H1 (cell line): ENCODE measurements at regions not wholly inside any gene's neighbourhood (a gene's known extent, or its start where the extent isn't known, plus 50 kb on each side); places are given as distances from the start of the nearest gene placed in this dataset.

Experiments used
- CTCF ChIA-PET: fragments of 300-600 bp; sonication (Branson Sonifier 250); formaldehyde crosslinking; loops from one replicate; lab custom pipeline; 2021; ENCODE audit not compliant: partially characterized antibody; lab: Charles Lee
- POLR2A ChIA-PET: fragments of 300-600 bp; sonication (Branson Sonifier 250); formaldehyde crosslinking; loops from one replicate; lab custom pipeline; 2021; ENCODE audit warnings: inconsistent platforms; ENCODE audit not compliant: partially characterized antibody; lab: Charles Lee
- DNase-seq, 2 experiments: peaks; one replicate each; pipeline versions ENCODE4 v3.0.0 to v3.0.0-alpha.2; 2010 to 2022; ENCODE audit warnings: low spot score in 2 of 2, low read depth in 1 of 2, mixed read lengths in 1 of 2
- FAIRE-seq: peaks from 2 replicates; lab custom pipeline; 2011; peaks lifted over from hg19 to GRCh38; lab: Jason Lieb, UNC
- H2AFZ ChIP-seq: 2 replicates; pipeline ENCODE4 v1.8.1; 2012; ENCODE audit warnings: low read length, inconsistent platforms
- H2AK5ac ChIP-seq: 2 replicates; pipeline ENCODE4 v1.6.1; 2013; ENCODE audit warnings: low read depth, low read length
- H2BK120ac ChIP-seq: replicated peaks from 2 replicates; pipeline ENCODE3; 2013; ENCODE audit warnings: low read depth, low read length, inconsistent platforms
- H2BK12ac ChIP-seq: 2 replicates; pipeline ENCODE4 v1.6.1; 2013; ENCODE audit warnings: low read depth, low read length
- H2BK15ac ChIP-seq: 2 replicates; pipeline ENCODE4 v1.6.1; 2013; ENCODE audit warnings: low read length
- H2BK20ac ChIP-seq: 2 replicates; pipeline ENCODE4 v1.6.1; 2013; ENCODE audit warnings: low read length
- H2BK5ac ChIP-seq: 2 replicates; pipeline ENCODE4 v1.6.1; 2013; ENCODE audit warnings: low read depth, low read length
- H3K14ac ChIP-seq: 2 replicates; pipeline ENCODE4 v1.6.1; 2013; ENCODE audit warnings: inconsistent platforms; ENCODE audit not compliant: insufficient read length
- H3K18ac ChIP-seq: 2 replicates; pipeline ENCODE4 v1.6.1; 2013; ENCODE audit warnings: low read length; ENCODE audit errors: extremely low read depth
- H3K23ac ChIP-seq: 2 replicates; pipeline ENCODE4 v1.6.1; 2013; ENCODE audit warnings: inconsistent platforms; ENCODE audit not compliant: insufficient read length
- H3K23me2 ChIP-seq: 2 replicates; pipeline ENCODE4 v1.6.1; 2013; ENCODE audit warnings: low read depth, low read length
- H3K27ac ChIP-seq: 2 replicates; pipeline ENCODE4 v1.6.1; 2011; ENCODE audit warnings: low read depth, low read length, inconsistent platforms
- H3K27me3 ChIP-seq, 4 experiments: replicated peaks in 1 of 4; 1 replicate in 1 of 4; 2 replicates in 3 of 4; pipeline versions ENCODE4 v1.6.1 to v1.8.1; 2011 to 2013; ENCODE audit warnings: low read length in 3 of 4, mild to moderate bottlenecking in 3 of 4, inconsistent platforms in 2 of 4, mixed read lengths in 2 of 4, moderate library complexity in 1 of 4; ENCODE audit not compliant: control insufficient read depth in 3 of 4, insufficient read depth in 3 of 4; ENCODE audit errors: extremely low read depth in 1 of 4
- H3K36me3 ChIP-seq, 4 experiments: 2 replicates each; pipeline versions ENCODE4 v1.6.1 to v1.8.1; 2011 to 2013; ENCODE audit warnings: mild to moderate bottlenecking in 4 of 4, low read length in 3 of 4, moderate library complexity in 2 of 4, control low read depth in 1 of 4, inconsistent platforms in 1 of 4; ENCODE audit not compliant: insufficient read depth in 4 of 4, control insufficient read depth in 2 of 4
- H3K4ac ChIP-seq: replicated peaks from 2 replicates; pipeline ENCODE3; 2013; ENCODE audit warnings: low read length, low read depth, mixed read lengths, inconsistent platforms; ENCODE audit not compliant: insufficient read length
- H3K4me1 ChIP-seq, 4 experiments: replicated peaks in 1 of 4; 1 replicate in 1 of 4; 2 replicates in 3 of 4; pipeline versions ENCODE4 v1.6.1 to v1.8.1; 2011 to 2013; ENCODE audit warnings: low read length in 3 of 4, inconsistent platforms in 2 of 4, mixed read lengths in 1 of 4; ENCODE audit not compliant: insufficient read depth in 4 of 4, control insufficient read depth in 3 of 4
- H3K4me2 ChIP-seq, 2 experiments: 2 replicates each; pipeline versions ENCODE4 v1.6.1 to v1.8.1; 2011 to 2013; ENCODE audit warnings: low read depth in 2 of 2, low read length in 2 of 2, control low read depth in 1 of 2, inconsistent platforms in 1 of 2, mild to moderate bottlenecking in 1 of 2; ENCODE audit not compliant: insufficient read depth in 1 of 2
- H3K4me3 ChIP-seq, 4 experiments: fragments of 200-600, 300-600 bp in 1 of 4; sonication (generic), shearing (Covaris generic), sonication (Bioruptor Twin) in 1 of 4; 2 replicates each; pipeline versions ENCODE4 v1.5.1 to v1.8.1; 2011 to 2016; ENCODE audit warnings: low read length in 4 of 4, low read depth in 3 of 4, control low read depth in 2 of 4, inconsistent platforms in 2 of 4, mild to moderate bottlenecking in 2 of 4, mixed read lengths in 1 of 4, moderate library complexity in 1 of 4; ENCODE audit not compliant: insufficient read depth in 2 of 4; ENCODE audit errors: extremely low read depth in 1 of 4
- H3K56ac ChIP-seq: replicated peaks from 2 replicates; pipeline ENCODE3; 2013; ENCODE audit warnings: low read depth, mild to moderate bottlenecking, mixed read lengths, low read length, inconsistent platforms; ENCODE audit not compliant: insufficient read length
- H3K79me1 ChIP-seq: 2 replicates; pipeline ENCODE4 v1.6.1; 2013; ENCODE audit warnings: low read depth, low read length, control low read depth
- H3K79me2 ChIP-seq, 2 experiments: 2 replicates each; pipeline versions ENCODE4 v1.6.1 to v1.8.1; 2012 to 2013; ENCODE audit warnings: low read length in 2 of 2, mild to moderate bottlenecking in 2 of 2, inconsistent platforms in 1 of 2; ENCODE audit not compliant: insufficient read depth in 2 of 2, control insufficient read depth in 1 of 2
- H3K9ac ChIP-seq, 4 experiments: replicated peaks in 1 of 4; 1 replicate in 1 of 4; 2 replicates in 3 of 4; pipeline versions ENCODE4 v1.6.1 to v1.8.1; 2011 to 2013; ENCODE audit warnings: low read depth in 3 of 4, low read length in 3 of 4, control low read depth in 2 of 4, mild to moderate bottlenecking in 2 of 4, moderate library complexity in 2 of 4, inconsistent platforms in 1 of 4; ENCODE audit errors: extremely low read depth in 1 of 4
- H3K9me3 ChIP-seq, 2 experiments: 2 replicates each; pipeline versions ENCODE4 v1.6.1 to v1.8.1; 2012 to 2013; ENCODE audit warnings: mild to moderate bottlenecking in 2 of 2, moderate library complexity in 2 of 2, control low read depth in 1 of 2, inconsistent platforms in 1 of 2, low read depth in 1 of 2, low read length in 1 of 2, mixed read lengths in 1 of 2; ENCODE audit not compliant: insufficient read depth in 2 of 2
- H4K20me1 ChIP-seq, 2 experiments: replicated peaks in 1 of 2; 2 replicates each; pipeline versions ENCODE3 to v1.8.1; 2011 to 2013; ENCODE audit warnings: inconsistent platforms in 2 of 2, low read length in 2 of 2, mild to moderate bottlenecking in 1 of 2; ENCODE audit not compliant: insufficient read depth in 2 of 2, control insufficient read depth in 1 of 2
- H4K5ac ChIP-seq: 2 replicates; pipeline ENCODE4 v1.6.1; 2013; ENCODE audit warnings: low read length, low read depth, mixed read lengths, inconsistent platforms; ENCODE audit not compliant: insufficient read length
- H4K8ac ChIP-seq: 2 replicates; pipeline ENCODE4 v1.8.0; 2013; ENCODE audit warnings: mild to moderate bottlenecking, moderate library complexity, low read length, inconsistent platforms; ENCODE audit not compliant: insufficient read depth; ENCODE audit errors: extremely low read depth
- H4K91ac ChIP-seq: replicated peaks from 2 replicates; pipeline ENCODE3; 2013; ENCODE audit warnings: low read length, mixed read lengths, inconsistent platforms; ENCODE audit not compliant: insufficient read length
- ATF2 ChIP-seq: IDR thresholded peaks from 2 replicates; pipeline ENCODE4 v1.6.1; 2012; ENCODE audit warnings: low read length, inconsistent platforms
- ATF3 ChIP-seq: IDR thresholded peaks from 2 replicates; pipeline ENCODE4 v1.6.1; 2011; ENCODE audit warnings: low read depth, mild to moderate bottlenecking, low read length; ENCODE audit not compliant: insufficient read depth
- CBX5 ChIP-seq: fragments of 300-800, 300-1000 bp; sonication (generic); IDR thresholded peaks from 2 replicates; pipeline ENCODE4 v1.7.1; 2016; ENCODE audit warnings: antibody characterized with exemption, low read length, low read depth
- NRF1 ChIP-seq: IDR thresholded peaks from 2 replicates; pipeline ENCODE4 v1.6.1; 2011; ENCODE audit warnings: mild to moderate bottlenecking, low read depth, low read length, improper control_type of control experiment
- POLR2AphosphoS5 ChIP-seq: IDR thresholded peaks from 2 replicates; pipeline ENCODE4 v1.6.1; 2011; ENCODE audit warnings: low read depth, low read length
- RAD21 ChIP-seq, 2 experiments: IDR thresholded peaks in 1 of 2; conservative IDR thresholded peaks in 1 of 2; 2 replicates each; pipeline ENCODE4 v1.6.1; 2011; ENCODE audit warnings: low read depth in 2 of 2, low read length in 2 of 2, improper control_type of control experiment in 1 of 2, inconsistent platforms in 1 of 2, mild to moderate bottlenecking in 1 of 2, moderate library complexity in 1 of 2
- RFX5 ChIP-seq: IDR thresholded peaks from 2 replicates; pipeline ENCODE4 v1.6.1; 2011; ENCODE audit warnings: low read depth, low read length, improper control_type of control experiment, borderline replicate concordance
- RXRA ChIP-seq: IDR thresholded peaks from 2 replicates; pipeline ENCODE4 v1.6.1; 2011; ENCODE audit warnings: low read depth, mild to moderate bottlenecking, low read length, moderate library complexity; ENCODE audit not compliant: insufficient read depth
- TBP ChIP-seq: IDR thresholded peaks from 2 replicates; pipeline ENCODE4 v1.6.1; 2011; ENCODE audit warnings: low read depth, low read length, improper control_type of control experiment
- YY1 ChIP-seq: IDR thresholded peaks from 2 replicates; pipeline ENCODE4 v1.6.1; 2011; ENCODE audit warnings: low read depth, mild to moderate bottlenecking, low read length
- ZNF274 ChIP-seq: IDR thresholded peaks from 2 replicates; pipeline ENCODE4 v1.7.0; 2012; ENCODE audit warnings: low read length, borderline replicate concordance; ENCODE audit errors: extremely low read depth
- whole genome bisulfite sequencing, 2 experiments: shearing (Covaris generic) in 1 of 2; methylation state at CpG; one replicate each; pipeline versions ENCODE4 v1.1.6 to v1.1.7; 2013 to 2015; ENCODE audit warnings: low lambda C conversion rate in 2 of 2, mixed read lengths in 2 of 2, inconsistent platforms in 1 of 2, low coverage in 1 of 2, missing lambda C conversion rate in 1 of 2; ENCODE audit not compliant: insufficient replicate concordance in 2 of 2, insufficient coverage in 1 of 2, insufficient read length in 1 of 2; ENCODE audit errors: extremely low coverage in 1 of 2, missing lambda C conversion rate in 1 of 2; 5-methylcytosine and 5-hydroxymethylcytosine counted together

- Histone ChIP-seq H3K4me2 (no peak overlapping the region), H4K20me1 (no peaks in the 10 kb centered on the region), H3K56ac (no peak overlapping the region), H3K9me3 (peaks cover 0 to 3% of the 10 kb centered on the region in 2 experiments; a peak in 2 of 4 replicates), H4K91ac (no peak overlapping the region), H2AFZ (no peak overlapping the region), H2BK5ac (no peak overlapping the region), H3K23ac (no peak overlapping the region), H3K23me2 (no peaks in the 10 kb centered on the region), H2BK20ac (no peak overlapping the region), H3K79me1 (no peaks in the 10 kb centered on the region), H2AK5ac (no peak overlapping the region), H3K79me2 (no peaks in the 10 kb centered on the region), H3K9ac (no peak overlapping the region), H3K18ac (no peak overlapping the region), H3K4me3 (no peak overlapping the region), H3K4ac (no peak overlapping the region), H2BK12ac (no peak overlapping the region), H2BK120ac (no peak overlapping the region), H3K27ac (no peak overlapping the region), H4K5ac (no peak overlapping the region), H3K27me3 (no peaks in the 10 kb centered on the region), H2BK15ac (no peak overlapping the region), H3K4me1 (no peaks in the 10 kb centered on the region; a peak in 1 of 7 replicates), H4K8ac (no peak overlapping the region), H3K14ac (no peak overlapping the region), H3K36me3 (no peaks in the 10 kb centered on the region)
- no peak for DNase-seq
- no peak for FAIRE-seq
- POLR2A ChIA-PET: no interaction called here
- WGBS, 2 experiments: 93% methylated on average over 6 of the region's 6 CpGs; no CpG with 5 or more reads in 1 of the 2 experiments
- CTCF ChIA-PET: interaction anchor here (0.5 kb wide), 1 partner anchor 438 kb away, joined by 3 read pairs; no protein-coding TSS in a partner anchor
- no peak for TF ChIP-seq CBX5
- no peak for TF ChIP-seq RAD21 (IDR thresholded peaks at IDR 0.05 in 1 of 2, conservative IDR thresholded peaks at IDR 0.05 in 1 of 2; ENCODE audit: low read depth in 2 of 2, low read length in 2 of 2)
- no peak for TF ChIP-seq NRF1
- TF ChIP-seq RXRA: no peak
- TF ChIP-seq ZNF274: no peak
- no peak for TF ChIP-seq YY1
- TF ChIP-seq POLR2AphosphoS5: no peak
- TF ChIP-seq TBP: no peak
- no peak for TF ChIP-seq RFX5
- no peak for TF ChIP-seq ATF2
- TF ChIP-seq ATF3: no peak
Observed at GRCh38 chr4:142960867-142961644, 115.0 kb upstream of the INPP4B start.
